ENCODE measurements at regions not wholly inside any gene's neighbourhood (a gene's known extent, or its start where the extent isn't known, plus 50 kb on each side); places are given as distances from the start of the nearest gene placed in this dataset.

GRCh38 chr7:125246706-125247105 is 317.1 kb upstream of the POT1 start:
- no peak overlapping the region for H3K4me2 ChIP-seq (ENCODE audit: low read length)
- H3K9me2 ChIP-seq (ENCODE audit: low read depth, low read length): no peaks in the 10 kb centered on the region
- H3K27me3 ChIP-seq (ENCODE audit: insufficient read depth, low read length): no peaks in the 10 kb centered on the region
- H3K4me3 ChIP-seq (ENCODE audit: low read depth, low read length, poor library complexity, severe bottlenecking): no peak overlapping the region
- H2AFZ ChIP-seq (ENCODE audit: low read length): no peak overlapping the region
- no peaks in the 10 kb centered on the region for H3K4me1 ChIP-seq (ENCODE audit: insufficient read depth, low read length, severe bottlenecking)
- no peak overlapping the region for H3K9ac ChIP-seq (ENCODE audit: low read length)
- no peaks in the 10 kb centered on the region for H4K20me1 ChIP-seq (ENCODE audit: insufficient read depth, low read length)
- TF ChIP-seq CTCF (IDR thresholded peaks at IDR 0.05; ENCODE audit: low read length) (no peak), EZH2 (IDR thresholded peaks at IDR 0.05; ENCODE audit: borderline replicate concordance, low read length) (no peak)
- H3K36me3 ChIP-seq (ENCODE audit: insufficient read depth, low read length): no peaks in the 10 kb centered on the region
- no peaks in the 10 kb centered on the region for H3K79me2 ChIP-seq (ENCODE audit: insufficient read depth, low read length)
- no peaks in the 10 kb centered on the region for H3F3A ChIP-seq (ENCODE audit: insufficient read depth, low read length)
- H3K27ac ChIP-seq (ENCODE audit: low read depth, low read length, poor library complexity, severe bottlenecking): no peak overlapping the region
- no peaks in the 10 kb centered on the region for H3K9me3 ChIP-seq (ENCODE audit: low read length)

- no peaks in the 10 kb centered on the region for H3K9me2 ChIP-seq (ENCODE audit: low read depth, low read length)
- no peak overlapping the region for H3K9ac ChIP-seq (ENCODE audit: low read length)
- H3K79me2 ChIP-seq (ENCODE audit: insufficient read depth, low read length): no peaks in the 10 kb centered on the region
- no peaks in the 10 kb centered on the region for H3K4me1 ChIP-seq (ENCODE audit: insufficient read depth, low read length, severe bottlenecking)
- H3K4me3 ChIP-seq (ENCODE audit: low read depth, low read length, poor library complexity, severe bottlenecking): no peak overlapping the region
- no peak overlapping the region for H2AFZ ChIP-seq (ENCODE audit: low read length)
- H3K4me2 ChIP-seq (ENCODE audit: low read length): no peak overlapping the region
- H3K36me3 ChIP-seq (ENCODE audit: insufficient read depth, low read length): no peaks in the 10 kb centered on the region
- no peaks in the 10 kb centered on the region for H3K9me3 ChIP-seq (ENCODE audit: low read length)
- H3F3A ChIP-seq (ENCODE audit: insufficient read depth, low read length): no peaks in the 10 kb centered on the region
- TF ChIP-seq CTCF (IDR thresholded peaks at IDR 0.05; ENCODE audit: low read length) (no peak), EZH2 (IDR thresholded peaks at IDR 0.05; ENCODE audit: borderline replicate concordance, low read length) (no peak)
- H4K20me1 ChIP-seq (ENCODE audit: insufficient read depth, low read length): no peaks in the 10 kb centered on the region
- H3K27ac ChIP-seq (ENCODE audit: low read depth, low read length, poor library complexity, severe bottlenecking): no peak overlapping the region
- no peaks in the 10 kb centered on the region for H3K27me3 ChIP-seq (ENCODE audit: insufficient read depth, low read length)
Measured at GRCh38 chr7:125241548-125241947, 311.9 kb upstream of the POT1 start.

DNA sequence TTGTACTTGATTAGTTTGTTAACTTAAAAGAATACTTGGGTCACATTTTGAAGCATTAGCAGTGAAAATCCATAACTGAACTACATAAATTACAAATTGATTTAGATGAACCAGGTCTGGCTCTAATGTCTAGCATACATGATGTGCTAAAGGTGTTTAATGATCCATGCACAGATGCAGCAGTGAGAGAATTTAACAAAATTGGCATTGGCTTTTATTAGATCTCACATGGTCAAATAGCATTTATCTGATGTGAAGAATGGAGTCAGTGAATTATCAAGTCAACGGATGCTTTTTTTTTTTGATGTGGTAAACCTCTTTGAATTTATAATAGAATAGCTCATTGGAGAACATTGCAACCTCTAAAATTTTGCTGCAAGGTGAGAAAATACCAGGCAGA is 293.0 kb upstream of the POT1 start:
- H3K4me2 ChIP-seq (ENCODE audit: low read length): no peak overlapping the region
- H3F3A ChIP-seq (ENCODE audit: insufficient read depth, low read length): no peaks in the 10 kb centered on the region
- H2AFZ ChIP-seq (ENCODE audit: low read length): no peak overlapping the region
- H3K9me3 ChIP-seq (ENCODE audit: low read length): no peaks in the 10 kb centered on the region
- H4K20me1 ChIP-seq (ENCODE audit: insufficient read depth, low read length): no peaks in the 10 kb centered on the region
- H3K27ac ChIP-seq (ENCODE audit: low read depth, low read length, poor library complexity, severe bottlenecking): no peak overlapping the region
- H3K9me2 ChIP-seq (ENCODE audit: low read depth, low read length): no peaks in the 10 kb centered on the region
- H3K36me3 ChIP-seq (ENCODE audit: insufficient read depth, low read length): no peaks in the 10 kb centered on the region
- TF ChIP-seq CTCF (IDR thresholded peaks at IDR 0.05; ENCODE audit: low read length): no peak
- TF ChIP-seq EZH2 (IDR thresholded peaks at IDR 0.05; ENCODE audit: borderline replicate concordance, low read length): no peak
- H3K4me1 ChIP-seq (ENCODE audit: insufficient read depth, low read length, severe bottlenecking): no peaks in the 10 kb centered on the region
- H3K9ac ChIP-seq (ENCODE audit: low read length): no peak overlapping the region
- H3K4me3 ChIP-seq (ENCODE audit: low read depth, low read length, poor library complexity, severe bottlenecking): no peak overlapping the region
- H3K79me2 ChIP-seq (ENCODE audit: insufficient read depth, low read length): no peaks in the 10 kb centered on the region
- H3K27me3 ChIP-seq (ENCODE audit: insufficient read depth, low read length): no peaks in the 10 kb centered on the region

All from OCI-LY1 (cell line).